Cardiac muscle cell (in vitro differentiated cells and primary cell): ENCODE measurements at regions not wholly inside any gene's neighbourhood (a gene's known extent, or its start where the extent isn't known, plus 50 kb on each side); places are given as distances from the start of the nearest gene placed in this dataset.

Experiments used
- DNase-seq, 2 donors: peaks; one replicate each; pipeline versions ENCODE4 v3.0.0 to v3.0.0-alpha.2; 2010 to 2017; ENCODE audit warnings: low read depth in 1 of 2, low spot score in 1 of 2
- H3K27ac ChIP-seq: fragments of 200-600 bp; sonication (generic); 2 replicates; pipeline ENCODE4 v1.5.1; 2016
- H3K27me3 ChIP-seq: fragments of 200-600 bp; sonication (generic); 2 replicates; pipeline ENCODE4 v1.6.0; 2016; ENCODE audit warnings: control low read depth
- H3K36me3 ChIP-seq: fragments of 200-600 bp; sonication (generic); 2 replicates; pipeline ENCODE4 v1.5.1; 2016; ENCODE audit warnings: control low read depth
- H3K4me1 ChIP-seq: fragments of 200-600 bp; sonication (generic); 2 replicates; pipeline ENCODE4 v1.8.1; 2017; ENCODE audit warnings: low read depth, mild to moderate bottlenecking, mixed run types
- H3K4me3 ChIP-seq: fragments of 200-600 bp; sonication (generic); 2 replicates; pipeline ENCODE4 v1.5.1; 2016; ENCODE audit warnings: mild to moderate bottlenecking
- H3K9me3 ChIP-seq: fragments of 200-600 bp; sonication (generic); 2 replicates; pipeline ENCODE4 v1.5.1; 2017; ENCODE audit warnings: low read depth, mild to moderate bottlenecking, control low read depth
- CTCF ChIP-seq: IDR thresholded peaks from 2 replicates; pipeline ENCODE4 v1.5.1; 2012; ENCODE audit warnings: low read depth, mild to moderate bottlenecking, low read length

- Histone ChIP-seq H3K4me1 (peaks cover 6% of the 10 kb centered on the region), H3K27me3 (no peaks in the 10 kb centered on the region), H3K9me3 (no peaks in the 10 kb centered on the region), H3K36me3 (no peaks in the 10 kb centered on the region), H3K27ac (no peak overlapping the region), H3K4me3 (no peak overlapping the region)
- DNase-seq, result no peak
- no peak for TF ChIP-seq CTCF
These were observed 121.1 kb upstream of the GOLIM4 start for GRCh38 chr3:168216851-168217250.

- Histone ChIP-seq H3K4me3 (no peak overlapping the region), H3K36me3 (no peaks in the 10 kb centered on the region), H3K27me3 (no peaks in the 10 kb centered on the region), H3K27ac (no peak overlapping the region), H3K4me1 (peaks cover 10% of the 10 kb centered on the region), H3K9me3 (no peaks in the 10 kb centered on the region)
- no peak for TF ChIP-seq CTCF
- no peak for DNase-seq
These were observed 118.2 kb upstream of the GOLIM4 start for GRCh38 chr3:168213920-168214319.

- no peak overlapping the region for H3K27ac ChIP-seq
- no peaks in the 10 kb centered on the region for H3K27me3 ChIP-seq
- no peaks in the 10 kb centered on the region for H3K9me3 ChIP-seq
- H3K36me3 ChIP-seq, result no peaks in the 10 kb centered on the region
- peaks cover 10% of the 10 kb centered on the region for H3K4me1 ChIP-seq
- DNase-seq, result no peak
- no peak for TF ChIP-seq CTCF
- no peak overlapping the region for H3K4me3 ChIP-seq
These were observed 117.1 kb upstream of the GOLIM4 start for GRCh38 chr3:168212664-168213285.

- Histone ChIP-seq H3K4me1 (no peaks in the 10 kb centered on the region), H3K9me3 (no peaks in the 10 kb centered on the region), H3K27ac (no peak overlapping the region), H3K27me3 (no peaks in the 10 kb centered on the region), H3K4me3 (no peak overlapping the region), H3K36me3 (no peaks in the 10 kb centered on the region)
- no peak for DNase-seq
- no peak for TF ChIP-seq CTCF
These were observed 109.7 kb upstream of the GOLIM4 start for GRCh38 chr3:168205451-168205850.

- Histone ChIP-seq H3K4me3 (no peak overlapping the region), H3K27ac (no peak overlapping the region), H3K9me3 (no peaks in the 10 kb centered on the region), H3K4me1 (no peaks in the 10 kb centered on the region), H3K36me3 (no peaks in the 10 kb centered on the region), H3K27me3 (no peaks in the 10 kb centered on the region)
- no peak for TF ChIP-seq CTCF
- DNase-seq, result no peak
These were observed 101.4 kb upstream of the GOLIM4 start for GRCh38 chr3:168197162-168197561.

- Histone ChIP-seq H3K4me3 (no peak overlapping the region), H3K36me3 (no peaks in the 10 kb centered on the region), H3K9me3 (no peaks in the 10 kb centered on the region), H3K27ac (no peak overlapping the region), H3K27me3 (no peaks in the 10 kb centered on the region), H3K4me1 (no peaks in the 10 kb centered on the region)
- TF ChIP-seq CTCF, result no peak
- no peak for DNase-seq
These were observed 96.1 kb upstream of the GOLIM4 start for GRCh38 chr3:168191856-168192255.
